NCI-H187 (cell line): ENCODE measurements at regions not wholly inside any gene's neighbourhood (a gene's known extent, or its start where the extent isn't known, plus 50 kb on each side); places are given as distances from the start of the nearest gene placed in this dataset.
"Not testable (repeated sequence)": the region's sequence is repeated elsewhere in the genome, so short reads cannot be mapped to it uniquely, and the experiment has no call there.

Experiments
- DNase-seq, 2 experiments: peaks; one replicate each; lab custom pipeline; 2025; lab: John Stamatoyannopoulos, UW

DNA sequence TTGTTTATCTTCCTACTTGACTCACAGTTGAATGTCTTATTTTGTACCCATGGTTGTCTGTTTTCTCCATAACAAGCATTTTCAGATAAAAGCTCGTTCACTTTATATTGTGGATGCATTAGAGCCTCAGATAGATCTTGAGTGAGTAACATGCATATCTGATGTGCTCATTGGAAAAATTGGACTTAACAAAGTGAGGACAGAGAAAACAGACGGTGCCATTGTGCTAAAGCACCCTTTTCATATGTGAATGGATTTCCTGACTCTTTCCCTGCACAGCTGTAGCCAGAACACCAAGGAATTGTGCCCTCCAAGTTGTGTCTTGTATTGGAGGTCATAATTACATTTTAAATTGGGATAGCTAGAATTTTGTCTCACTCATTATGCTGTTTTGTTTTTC, 325.8 kb upstream of the MEF2C start:
- no peak for DNase-seq

DNA sequence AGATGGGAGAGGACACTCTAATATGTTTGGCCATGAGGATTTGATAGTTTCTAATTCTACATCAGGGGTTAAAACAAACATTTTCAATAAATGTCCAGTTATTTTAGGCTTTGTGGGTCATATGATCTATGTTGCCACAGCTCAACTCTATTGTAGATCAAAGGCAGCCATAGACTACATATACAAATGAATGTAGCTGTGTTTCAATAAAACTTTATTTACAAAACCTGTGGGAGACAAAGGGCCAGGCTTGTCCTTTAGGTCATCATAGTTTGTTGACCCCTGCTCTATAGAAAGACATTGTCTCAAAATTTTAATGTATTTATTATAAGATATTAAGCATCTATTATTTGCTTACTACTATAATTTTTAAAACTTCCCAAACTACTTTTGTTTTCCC, 325.4 kb upstream of the MEF2C start:
- DNase-seq, result no peak

GRCh38 chr5:89204756-89205155, 321.8 kb upstream of the MEF2C start:
- no peak for DNase-seq

GRCh38 chr5:89203611-89204010, 320.6 kb upstream of the MEF2C start:
- DNase-seq, result no peak

- DNase-seq, result no peak
Observed at GRCh38 chr5:89200899-89201298, 317.9 kb upstream of the MEF2C start.

DNA sequence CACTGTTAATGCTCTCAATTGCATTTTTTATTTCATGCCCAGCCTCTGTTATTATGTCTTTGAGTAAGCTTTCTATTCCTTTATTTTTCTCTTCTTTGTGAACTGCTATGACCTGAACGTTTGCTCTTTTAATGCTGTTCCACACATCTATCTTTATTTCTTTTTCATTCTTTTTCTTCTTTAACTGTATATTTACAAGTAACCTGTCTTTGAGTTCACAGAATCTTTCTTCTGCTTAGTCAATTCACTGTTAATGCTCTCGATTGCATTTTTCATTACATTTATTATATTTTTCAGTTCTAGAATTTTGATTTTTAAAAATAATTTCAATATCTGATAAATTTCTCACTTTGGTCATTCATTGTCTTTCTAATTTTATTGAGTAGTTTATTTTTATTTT, 316.3 kb upstream of the MEF2C start:
- DNase-seq, result no peak

DNA sequence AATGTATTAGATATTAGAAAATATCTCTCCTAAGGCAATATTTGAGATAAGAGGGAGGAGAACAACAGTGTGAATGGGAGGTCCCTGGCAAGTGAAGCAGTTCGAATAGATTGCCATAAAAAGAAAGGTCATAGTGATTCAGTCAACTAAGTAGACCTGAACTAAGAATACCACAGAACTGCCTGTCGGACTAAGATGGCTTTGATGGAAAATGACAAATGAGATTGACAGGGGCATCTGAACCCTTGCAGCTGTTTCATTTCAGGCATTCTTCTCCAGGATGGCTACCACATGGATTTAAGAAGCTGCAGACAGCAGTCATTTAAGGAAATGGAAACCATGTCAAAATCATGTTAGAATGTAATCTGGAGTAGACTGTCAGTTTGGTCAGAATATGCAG, 308.4 kb upstream of the MEF2C start:
- DNase-seq, result no peak

GRCh38 chr5:89190515-89191265, 307.7 kb upstream of the MEF2C start:
- no peak for DNase-seq

DNA sequence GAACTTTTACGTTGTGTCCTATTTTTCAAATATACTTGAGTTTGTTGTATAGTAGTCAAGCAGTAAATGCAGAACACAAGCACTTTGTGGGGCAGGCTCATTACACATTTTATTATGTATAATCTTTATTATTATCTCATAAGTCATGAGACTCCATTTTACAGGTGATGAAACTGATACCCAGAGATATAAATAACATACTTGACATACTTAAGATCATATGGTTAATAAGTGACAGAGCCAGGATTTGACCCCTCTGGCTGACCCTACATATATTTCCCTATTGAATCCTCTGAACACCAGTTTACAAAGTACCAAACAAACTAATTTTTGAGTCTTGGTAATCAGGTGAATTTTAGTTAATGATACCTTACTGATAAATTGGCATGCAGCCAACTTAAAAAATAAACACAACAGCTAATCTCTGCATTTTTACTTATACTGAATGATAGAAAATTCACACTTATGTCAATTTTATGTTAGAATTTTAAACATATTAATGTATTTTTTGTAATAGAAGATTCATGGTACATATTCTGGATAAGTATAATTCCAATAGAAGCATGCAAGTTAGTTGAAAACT, 305.0 kb upstream of the MEF2C start:
- DNase-seq, result no peak

GRCh38 chr5:89187268-89187667, 304.3 kb upstream of the MEF2C start:
- DNase-seq, result no peak

- no peak for DNase-seq
Observed at GRCh38 chr5:89181546-89181945, 298.6 kb upstream of the MEF2C start.

- DNase-seq, result no peak
Observed at GRCh38 chr5:89179731-89180130, 296.7 kb upstream of the MEF2C start.

DNA sequence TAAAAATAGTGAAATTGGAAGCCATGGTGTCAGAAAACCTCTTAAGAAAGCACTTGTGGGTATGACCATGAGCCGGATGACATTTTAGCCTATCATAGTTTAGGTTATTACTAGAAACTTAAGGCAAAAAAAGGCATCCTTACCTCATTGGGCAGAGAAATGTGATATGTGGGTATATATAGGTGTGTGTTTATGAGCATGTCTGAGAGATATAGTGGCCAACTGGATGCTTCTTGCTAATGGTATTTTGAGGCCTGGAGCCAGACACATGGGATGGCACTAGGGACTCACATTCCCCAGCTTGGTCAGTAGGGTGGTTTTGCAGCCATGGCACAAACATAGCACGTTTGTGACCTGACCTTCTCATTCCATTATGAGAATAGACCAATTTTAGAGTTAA, 295.6 kb upstream of the MEF2C start:
- no peak for DNase-seq

- DNase-seq, result no peak
Observed at GRCh38 chr5:89173528-89173927, 290.5 kb upstream of the MEF2C start.

DNA sequence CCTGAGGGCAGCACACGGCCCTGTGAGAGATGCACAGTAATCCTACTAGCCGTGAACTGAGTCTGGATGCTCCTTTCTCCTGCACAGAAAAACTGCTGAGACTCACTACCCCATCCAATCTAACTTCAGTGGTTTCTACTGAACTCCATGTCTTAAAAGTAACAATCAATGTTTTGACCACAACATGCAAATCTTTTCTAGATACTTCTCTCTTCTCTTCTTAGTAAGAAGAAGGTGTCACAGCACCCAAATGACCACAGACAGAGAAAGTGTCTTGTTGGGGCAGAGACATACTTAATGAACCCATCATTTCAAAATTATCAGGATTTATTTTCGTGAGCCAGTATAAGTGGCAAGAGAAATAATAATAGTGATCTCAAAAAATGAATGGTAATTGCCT, 285.8 kb upstream of the MEF2C start:
- DNase-seq, result no peak

- DNase-seq, result not testable (repeated sequence)
Observed at GRCh38 chr5:89164703-89165102, 281.7 kb upstream of the MEF2C start.

- no peak for DNase-seq
Observed at GRCh38 chr5:89156226-89156625, 273.2 kb upstream of the MEF2C start.

GRCh38 chr5:89147031-89147430, 264.0 kb upstream of the MEF2C start:
- no peak for DNase-seq

- no peak for DNase-seq
Observed at GRCh38 chr5:89137148-89137547, 254.2 kb upstream of the MEF2C start.

DNA sequence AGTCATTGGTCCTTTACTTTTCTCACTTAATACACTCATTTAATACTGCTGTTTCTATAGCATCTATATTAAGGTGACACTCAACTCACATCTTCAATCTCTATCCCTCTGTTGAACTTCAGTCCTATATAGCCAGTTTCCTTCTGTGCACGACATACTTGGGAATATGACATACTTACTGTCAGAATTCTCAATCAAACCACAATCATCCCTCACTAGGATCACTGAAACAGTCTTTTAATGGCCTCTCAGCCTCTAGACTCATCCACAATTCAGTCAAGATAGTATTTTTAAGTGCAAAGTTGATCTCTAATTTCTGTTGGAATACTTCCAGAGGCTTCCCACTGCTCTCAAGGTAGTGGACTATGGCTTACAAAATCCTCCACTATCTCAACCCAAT, 251.0 kb upstream of the MEF2C start:
- no peak for DNase-seq

GRCh38 chr5:89133129-89133528, 250.1 kb upstream of the MEF2C start:
- no peak for DNase-seq

GRCh38 chr5:89130851-89131250, 247.9 kb upstream of the MEF2C start:
- DNase-seq, result no peak

DNA sequence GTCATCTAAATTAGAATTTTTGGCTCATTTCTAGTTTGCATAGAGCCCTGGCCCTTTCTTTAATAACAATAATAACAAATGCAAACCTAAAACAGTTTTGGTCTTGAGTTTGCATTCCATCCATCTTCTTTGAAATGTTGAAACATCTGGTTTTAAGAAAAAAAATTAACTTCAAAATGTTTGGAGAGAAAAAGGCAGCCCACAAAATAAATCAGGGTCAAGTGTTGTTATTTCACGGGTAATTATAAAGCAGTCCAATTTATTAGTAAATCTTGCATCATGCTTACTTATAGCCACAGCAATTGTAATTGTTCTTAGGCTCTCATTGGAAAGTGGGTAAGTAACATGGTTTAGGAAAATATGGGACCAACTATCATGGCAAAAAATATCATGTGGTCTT, 247.0 kb upstream of the MEF2C start:
- no peak for DNase-seq
